ENCODE measurements at regions not wholly inside any gene's neighbourhood (a gene's known extent, or its start where the extent isn't known, plus 50 kb on each side); places are given as distances from the start of the nearest gene placed in this dataset.

GRCh38 chr4:92014067-92014466 lies 289.7 kb upstream of the GRID2 start:
- no peaks in the 10 kb centered on the region for H3K9me3 ChIP-seq
- DNase-seq: no peak
- no peaks in the 10 kb centered on the region for H4K20me1 ChIP-seq (ENCODE audit: insufficient read depth)
- no peaks in the 10 kb centered on the region for H3K9me2 ChIP-seq
- H2AFZ ChIP-seq (ENCODE audit: low read depth): no peak overlapping the region
- H3F3A ChIP-seq (replicated peaks; ENCODE audit: insufficient read depth): no peaks in the 10 kb centered on the region
- H3K27me3 ChIP-seq (ENCODE audit: insufficient read depth): no peaks in the 10 kb centered on the region
- no peak overlapping the region for H3K9ac ChIP-seq
- no peak overlapping the region for H3K4me2 ChIP-seq
- ChIA-PET POLR2A (no interaction called here), CTCF (no interaction called here)
- H3K36me3 ChIP-seq (replicated peaks in 1 of 2; ENCODE audit: control insufficient read depth in 1 of 2, insufficient read depth in 2 of 2, low read length in 1 of 2): no peaks in the 10 kb centered on the region
- H3K4me3 ChIP-seq (ENCODE audit: low read depth in 2 of 2, low read length in 1 of 2): no peak overlapping the region
- no peak overlapping the region for H3K27ac ChIP-seq (ENCODE audit: low read depth in 2 of 2, low read length in 1 of 2)
- WGBS (ENCODE audit: low lambda C conversion rate): 80% methylated on average over 3 of the region's 3 CpGs
- no peaks in the 10 kb centered on the region for H3K79me2 ChIP-seq (ENCODE audit: insufficient read depth)
- no peaks in the 10 kb centered on the region for H3K4me1 ChIP-seq (ENCODE audit: control insufficient read depth in 1 of 2, insufficient read depth in 2 of 2, low read depth in 1 of 2, low read length in 1 of 2)
- TF ChIP-seq CHD2 (IDR thresholded peaks at IDR 0.05; ENCODE audit: low read length, partially characterized antibody) (no peak), RCOR1 (IDR thresholded peaks at IDR 0.05; ENCODE audit: low read length) (no peak), MEF2A (IDR thresholded peaks at IDR 0.05; ENCODE audit: borderline replicate concordance, low read depth) (no peak), GABPA (IDR thresholded peaks at IDR 0.05; ENCODE audit: low read depth) (no peak)
- TF ChIP-seq, protein P1, sequence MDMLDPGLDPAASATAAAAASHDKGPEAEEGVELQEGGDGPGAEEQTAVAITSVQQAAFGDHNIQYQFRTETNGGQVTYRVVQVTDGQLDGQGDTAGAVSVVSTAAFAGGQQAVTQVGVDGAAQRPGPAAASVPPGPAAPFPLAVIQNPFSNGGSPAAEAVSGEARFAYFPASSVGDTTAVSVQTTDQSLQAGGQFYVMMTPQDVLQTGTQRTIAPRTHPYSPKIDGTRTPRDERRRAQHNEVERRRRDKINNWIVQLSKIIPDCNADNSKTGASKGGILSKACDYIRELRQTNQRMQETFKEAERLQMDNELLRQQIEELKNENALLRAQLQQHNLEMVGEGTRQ (IDR thresholded peaks at IDR 0.05; ENCODE audit: borderline replicate concordance, low read depth, low read length): no peak
- TF ChIP-seq, protein P2, sequence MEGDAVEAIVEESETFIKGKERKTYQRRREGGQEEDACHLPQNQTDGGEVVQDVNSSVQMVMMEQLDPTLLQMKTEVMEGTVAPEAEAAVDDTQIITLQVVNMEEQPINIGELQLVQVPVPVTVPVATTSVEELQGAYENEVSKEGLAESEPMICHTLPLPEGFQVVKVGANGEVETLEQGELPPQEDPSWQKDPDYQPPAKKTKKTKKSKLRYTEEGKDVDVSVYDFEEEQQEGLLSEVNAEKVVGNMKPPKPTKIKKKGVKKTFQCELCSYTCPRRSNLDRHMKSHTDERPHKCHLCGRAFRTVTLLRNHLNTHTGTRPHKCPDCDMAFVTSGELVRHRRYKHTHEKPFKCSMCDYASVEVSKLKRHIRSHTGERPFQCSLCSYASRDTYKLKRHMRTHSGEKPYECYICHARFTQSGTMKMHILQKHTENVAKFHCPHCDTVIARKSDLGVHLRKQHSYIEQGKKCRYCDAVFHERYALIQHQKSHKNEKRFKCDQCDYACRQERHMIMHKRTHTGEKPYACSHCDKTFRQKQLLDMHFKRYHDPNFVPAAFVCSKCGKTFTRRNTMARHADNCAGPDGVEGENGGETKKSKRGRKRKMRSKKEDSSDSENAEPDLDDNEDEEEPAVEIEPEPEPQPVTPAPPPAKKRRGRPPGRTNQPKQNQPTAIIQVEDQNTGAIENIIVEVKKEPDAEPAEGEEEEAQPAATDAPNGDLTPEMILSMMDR (IDR thresholded peaks at IDR 0.05): no peak

DNA sequence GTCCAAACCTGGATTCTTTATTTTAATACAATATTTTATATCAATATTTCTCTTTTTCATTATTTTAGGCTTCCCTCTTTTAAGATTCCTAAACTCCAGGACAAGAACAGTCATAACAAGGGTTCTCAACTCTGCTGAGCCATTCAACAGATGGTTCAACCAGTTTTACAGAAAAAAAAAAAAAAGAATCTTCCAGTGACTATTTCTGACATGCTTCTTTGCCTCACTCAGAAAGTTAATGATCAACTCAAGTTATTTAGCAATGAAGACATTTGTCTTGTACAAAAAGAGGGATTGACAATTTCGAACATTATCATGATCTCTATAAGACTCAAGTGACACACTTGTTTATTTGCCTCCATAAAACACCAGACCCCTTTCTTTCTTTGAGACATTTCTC lies 282.6 kb upstream of the GRID2 start:
- Histone ChIP-seq H3K4me2 (no peak overlapping the region), H3K4me1 (ENCODE audit: control insufficient read depth in 1 of 2, insufficient read depth in 2 of 2, low read depth in 1 of 2, low read length in 1 of 2) (no peaks in the 10 kb centered on the region), H3K9ac (no peak overlapping the region), H3K9me2 (no peaks in the 10 kb centered on the region), H4K20me1 (ENCODE audit: insufficient read depth) (no peaks in the 10 kb centered on the region), H3K27ac (ENCODE audit: low read depth in 2 of 2, low read length in 1 of 2) (no peak overlapping the region), H3K9me3 (no peaks in the 10 kb centered on the region), H3K79me2 (ENCODE audit: insufficient read depth) (no peaks in the 10 kb centered on the region), H3F3A (replicated peaks; ENCODE audit: insufficient read depth) (no peaks in the 10 kb centered on the region), H2AFZ (ENCODE audit: low read depth) (no peak overlapping the region), H3K4me3 (ENCODE audit: low read depth in 2 of 2, low read length in 1 of 2) (no peak overlapping the region), H3K27me3 (ENCODE audit: insufficient read depth) (no peaks in the 10 kb centered on the region), H3K36me3 (replicated peaks in 1 of 2; ENCODE audit: control insufficient read depth in 1 of 2, insufficient read depth in 2 of 2, low read length in 1 of 2) (no peaks in the 10 kb centered on the region)
- no peak for TF ChIP-seq RFX5 (IDR thresholded peaks at IDR 0.05; ENCODE audit: low read length)
- no peak for TF ChIP-seq EZH2phosphoT487 (IDR thresholded peaks at IDR 0.05; ENCODE audit: borderline replicate concordance, low read depth)
- TF ChIP-seq, protein P2 (IDR thresholded peaks at IDR 0.05): no peak
- no peak for TF ChIP-seq FOXM1 (IDR thresholded peaks at IDR 0.05; ENCODE audit: low read depth)
- TF ChIP-seq FOSL2 (IDR thresholded peaks at IDR 0.05; ENCODE audit: borderline replicate concordance, low read depth): no peak
- TF ChIP-seq POLR2AphosphoS5 (IDR thresholded peaks at IDR 0.05; ENCODE audit: low read depth, low read length): no peak
- no peak for TF ChIP-seq NFIC (IDR thresholded peaks at IDR 0.05; ENCODE audit: borderline replicate concordance)
- no peak for TF ChIP-seq YY1 (IDR thresholded peaks at IDR 0.05; ENCODE audit: low read depth)
- no peak for TF ChIP-seq USF1 (IDR thresholded peaks at IDR 0.05; ENCODE audit: borderline replicate concordance, low read depth)
- no peak for TF ChIP-seq SIN3A (IDR thresholded peaks at IDR 0.05; ENCODE audit: borderline replicate concordance, low read depth, low read length)
- no peak for TF ChIP-seq GATA2 (CRISPR knock-in tag; IDR thresholded peaks at IDR 0.05)
- TF ChIP-seq MAX (IDR thresholded peaks at IDR 0.05; ENCODE audit: low read depth): no peak
- ChIA-PET CTCF (no interaction called here), POLR2A (no interaction called here)
- 18% methylated on average over 1 of the region's 1 CpG for WGBS (ENCODE audit: low lambda C conversion rate)
- no peak for DNase-seq

All from SK-N-SH (cell line).